NCI-H82 treated with DMSO at 0.1 percent for 48 hours (cell line): ENCODE measurements at regions not wholly inside any gene's neighbourhood (a gene's known extent, or its start where the extent isn't known, plus 50 kb on each side); places are given as distances from the start of the nearest gene placed in this dataset.
A peak's percentile ranks its signal among the peaks of the same experiment; 100 is the strongest.
"Not testable (repeated sequence)": the region's sequence is repeated elsewhere in the genome, so short reads cannot be mapped to it uniquely, and the experiment has no call there.

Experiments used
- DNase-seq: peaks from one replicate; lab custom pipeline; 2025; ENCODE audit not compliant: unreplicated experiment; lab: John Stamatoyannopoulos, UW

GRCh38 chr4:138577826-138578225 lies 335.7 kb upstream of the SLC7A11 start:
- not testable (repeated sequence) for DNase-seq

GRCh38 chr4:138577145-138577544 lies 335.0 kb upstream of the SLC7A11 start:
- DNase-seq, result no peak

DNA sequence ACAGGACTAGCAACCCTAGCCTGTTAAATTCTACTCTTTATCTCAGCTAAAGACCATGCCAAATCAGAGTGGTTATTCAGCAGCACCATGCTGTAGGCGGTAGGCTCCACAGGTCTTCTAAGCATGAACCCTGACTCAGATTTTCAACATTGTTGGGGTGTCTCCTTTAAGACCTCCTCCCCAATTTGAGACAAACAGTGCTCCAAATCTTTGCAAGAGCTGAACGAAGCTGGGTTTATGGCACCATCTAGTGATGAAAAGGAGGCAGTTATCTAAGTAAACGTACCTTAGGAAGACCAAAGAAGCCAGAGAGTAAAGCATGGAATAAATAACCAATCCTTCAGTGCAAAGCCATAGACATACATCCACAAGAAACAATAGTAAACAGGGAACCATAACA lies 334.5 kb upstream of the SLC7A11 start:
- DNase-seq, result peak; percentile 2

DNA sequence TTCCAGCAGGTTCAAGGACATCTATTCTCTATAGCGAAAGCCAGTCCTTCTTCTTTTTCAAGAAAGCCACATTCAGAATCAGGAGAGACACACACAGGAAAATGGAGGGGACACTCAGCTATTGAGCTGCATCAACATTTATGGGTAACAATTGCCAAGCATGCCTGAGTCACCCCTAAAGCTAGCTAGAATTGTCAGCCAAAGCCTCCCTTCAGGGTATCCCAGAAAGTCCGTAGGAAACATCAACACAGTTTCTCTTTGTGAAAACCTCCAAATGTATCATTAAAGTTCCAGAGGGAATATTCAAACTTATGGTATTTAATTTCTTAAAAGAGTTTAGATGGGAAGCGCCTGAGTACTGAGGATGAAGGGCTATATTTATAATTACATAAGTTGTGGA lies 331.1 kb upstream of the SLC7A11 start:
- no peak for DNase-seq

DNA sequence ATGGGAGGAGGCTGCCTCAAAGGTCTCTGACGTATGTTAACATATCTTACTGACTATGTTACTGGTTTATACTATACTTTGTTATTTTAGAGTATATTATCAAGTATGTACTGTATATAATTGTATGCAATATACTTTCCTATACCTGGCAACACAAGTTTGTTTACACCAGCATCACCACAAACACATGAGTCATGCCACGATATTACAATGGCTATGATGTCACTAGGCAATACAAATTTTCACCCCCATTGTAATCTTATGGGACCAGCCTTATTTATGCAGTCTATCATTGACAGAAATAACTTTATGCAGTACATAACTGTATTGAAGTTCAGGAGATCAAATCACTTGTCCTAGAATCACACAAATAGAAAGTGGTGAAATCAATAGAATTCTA lies 329.9 kb upstream of the SLC7A11 start:
- no peak for DNase-seq

- no peak for DNase-seq
These were observed 325.5 kb upstream of the SLC7A11 start for GRCh38 chr4:138567696-138568095.

- no peak for DNase-seq
These were observed 323.4 kb upstream of the SLC7A11 start for GRCh38 chr4:138565576-138565975.

- DNase-seq, result no peak
These were observed 320.4 kb upstream of the SLC7A11 start for GRCh38 chr4:138562544-138562991.

DNA sequence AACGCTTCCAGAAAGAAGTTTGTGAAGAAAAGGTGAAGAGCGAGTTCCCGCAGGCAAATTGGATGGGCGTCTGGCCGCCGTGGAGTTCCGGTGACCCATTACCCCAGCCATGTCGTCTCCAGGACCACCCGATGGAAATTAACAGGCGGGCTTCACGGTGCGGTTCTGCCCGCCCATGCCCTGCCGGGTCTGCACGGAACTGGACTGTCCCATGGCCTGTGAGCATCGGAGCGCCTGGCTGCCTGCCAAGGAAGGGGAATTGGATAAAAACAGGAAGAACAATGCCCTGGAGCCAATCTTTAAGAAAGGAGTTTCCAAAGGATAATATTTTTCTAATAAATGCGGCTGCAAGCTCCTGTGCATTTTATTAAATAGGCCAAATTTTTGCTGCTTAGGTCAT lies 319.8 kb upstream of the SLC7A11 start:
- no peak for DNase-seq

DNA sequence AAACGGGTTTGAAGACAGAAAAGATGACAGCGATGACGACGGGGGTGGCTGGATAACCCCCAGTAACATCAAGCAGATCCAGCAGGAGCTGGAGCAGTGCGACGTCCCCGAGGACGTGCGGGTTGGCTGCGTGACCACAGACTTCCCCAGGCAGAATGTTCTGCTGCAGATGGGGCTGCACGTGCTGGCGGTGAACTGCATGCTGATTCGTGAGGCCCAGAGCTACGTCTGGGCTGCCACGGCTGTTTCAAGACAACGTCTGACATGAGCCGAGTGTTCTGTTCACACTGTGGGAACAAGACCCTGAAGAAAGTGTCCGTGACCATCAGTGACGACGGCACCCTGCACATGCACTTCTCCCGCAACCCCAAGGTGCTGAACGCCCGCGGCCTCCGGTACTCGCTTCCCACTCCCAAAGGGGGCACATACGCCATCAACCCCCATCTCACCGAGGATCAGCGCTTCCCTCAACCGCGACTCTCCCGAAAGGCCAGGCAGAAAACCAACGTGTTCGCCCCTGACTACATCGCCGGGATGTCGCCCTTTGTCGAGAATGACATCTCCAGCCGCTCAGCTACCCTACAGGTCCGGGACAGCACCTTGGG lies 319.2 kb upstream of the SLC7A11 start:
- no peak for DNase-seq

DNA sequence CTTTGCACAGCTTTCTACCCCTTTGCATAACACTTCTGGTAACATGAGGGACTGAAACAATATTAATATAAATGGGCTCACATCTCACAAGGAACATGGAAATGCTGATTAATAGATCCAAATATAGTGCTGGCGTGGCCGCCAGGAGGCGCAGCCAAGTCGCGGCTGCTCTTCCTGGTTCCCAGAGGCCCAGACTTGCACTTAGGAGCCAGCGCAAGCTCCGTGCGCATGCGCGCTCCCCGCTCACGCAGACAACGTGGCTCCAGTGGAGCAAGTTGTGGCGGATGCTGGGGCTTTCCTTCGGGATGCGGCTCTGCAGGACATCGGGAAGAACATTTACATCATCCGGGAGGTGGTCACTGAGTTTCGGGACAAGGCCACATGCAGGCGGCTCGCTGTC lies 318.3 kb upstream of the SLC7A11 start:
- no peak for DNase-seq

DNA sequence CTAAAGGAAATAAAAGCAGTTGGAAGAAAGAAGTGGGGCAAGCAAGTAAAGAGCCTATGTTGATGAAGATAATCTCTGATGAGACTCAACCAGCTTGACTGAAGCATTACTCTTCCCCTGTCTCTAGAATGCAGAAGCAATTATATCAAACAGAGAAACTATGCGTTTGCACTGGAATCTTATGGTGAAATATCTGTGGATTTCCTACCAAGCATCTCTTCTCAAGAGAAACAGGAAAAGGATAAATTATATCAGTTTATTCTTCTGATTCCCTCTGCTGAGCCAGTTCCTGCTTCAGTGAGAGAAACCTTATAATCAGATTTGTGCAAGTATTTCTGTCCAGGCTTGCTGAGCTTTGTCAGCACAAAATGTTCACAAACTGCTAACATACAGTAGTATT lies 316.7 kb upstream of the SLC7A11 start:
- no peak for DNase-seq

DNA sequence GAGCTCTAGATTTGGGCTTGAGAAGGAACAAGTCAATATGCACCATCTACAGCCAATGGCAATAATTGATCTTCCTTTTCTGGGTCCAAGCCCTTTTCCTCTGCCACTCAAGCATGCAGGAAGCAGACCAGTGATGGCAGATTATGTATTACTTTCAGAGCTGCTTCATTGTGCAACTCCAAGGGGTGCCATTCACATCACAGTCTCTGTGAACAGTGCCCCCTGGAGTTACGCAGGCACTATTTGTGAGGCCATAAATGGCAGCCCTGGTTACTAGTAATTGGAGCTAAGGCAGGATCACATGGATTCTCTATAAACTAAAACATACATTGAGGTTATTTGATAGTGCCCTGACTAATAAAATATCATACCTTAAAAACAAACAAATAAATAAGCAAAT lies 313.4 kb upstream of the SLC7A11 start:
- no peak for DNase-seq

DNA sequence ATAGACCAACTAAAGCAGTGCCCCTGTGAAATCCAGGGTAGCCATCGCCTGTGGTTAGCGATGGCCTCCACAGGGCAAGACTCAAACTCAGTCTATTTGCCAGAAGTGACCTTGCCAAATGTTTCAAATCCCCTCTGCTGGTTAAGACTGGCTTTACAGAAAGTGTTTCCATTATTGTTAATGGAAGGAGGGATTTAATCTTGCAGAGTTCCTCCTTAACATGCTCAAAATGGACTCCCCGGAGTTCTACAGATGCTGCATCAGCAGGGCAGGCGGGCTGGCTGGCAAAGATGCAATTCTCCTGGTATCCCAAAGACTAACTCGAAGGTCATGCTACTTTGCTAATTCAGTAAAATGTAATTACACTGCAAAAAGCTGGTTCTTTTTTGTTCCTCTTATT lies 313.0 kb upstream of the SLC7A11 start:
- DNase-seq, result no peak

DNA sequence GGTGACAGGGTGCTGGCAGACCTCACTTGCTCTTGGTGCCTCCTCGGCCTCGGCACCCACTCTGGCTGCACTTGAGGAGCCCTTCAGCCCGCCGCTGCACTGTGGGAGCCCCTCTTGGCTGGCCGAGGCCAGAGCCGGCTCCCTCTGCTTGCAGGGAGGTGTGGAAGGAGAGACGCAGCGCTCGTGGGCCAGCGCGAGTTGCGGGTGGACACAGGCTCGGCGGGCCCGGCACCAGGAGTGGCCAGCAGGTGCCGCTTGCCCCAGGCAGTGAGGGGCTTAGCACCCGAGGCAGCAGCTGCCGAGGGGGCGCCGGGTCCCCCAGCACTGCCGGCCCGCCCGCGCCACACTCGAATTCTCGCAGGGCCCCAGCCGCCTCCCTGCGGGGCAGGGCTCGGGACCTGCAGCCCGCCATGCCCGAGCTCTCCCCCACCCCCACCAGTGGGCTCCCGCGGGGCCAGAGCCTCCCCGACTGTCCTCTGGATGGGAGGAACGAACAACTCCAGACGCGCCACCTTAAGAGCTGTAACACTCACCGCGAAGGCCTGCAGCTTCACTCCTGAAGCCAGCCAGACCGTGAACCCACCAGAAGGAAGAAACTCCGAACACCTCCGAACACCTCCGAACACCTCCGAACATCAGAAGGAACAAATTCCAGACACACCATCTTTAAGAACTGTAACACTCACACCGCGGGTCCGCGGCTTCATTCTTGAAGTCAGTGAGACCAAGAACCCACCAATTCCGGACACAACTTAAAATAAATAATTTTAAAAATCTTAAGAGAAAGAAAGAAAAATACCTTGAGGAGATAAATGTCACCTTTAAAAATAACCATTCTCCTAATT lies 311.1 kb upstream of the SLC7A11 start:
- DNase-seq, result no peak

GRCh38 chr4:138542191-138542776 lies 300.1 kb upstream of the SLC7A11 start:
- DNase-seq, result peak; percentile 69

GRCh38 chr4:138540056-138540800 lies 298.1 kb upstream of the SLC7A11 start:
- no peak for DNase-seq

- DNase-seq, result no peak
These were observed 296.6 kb upstream of the SLC7A11 start for GRCh38 chr4:138538743-138539142.

DNA sequence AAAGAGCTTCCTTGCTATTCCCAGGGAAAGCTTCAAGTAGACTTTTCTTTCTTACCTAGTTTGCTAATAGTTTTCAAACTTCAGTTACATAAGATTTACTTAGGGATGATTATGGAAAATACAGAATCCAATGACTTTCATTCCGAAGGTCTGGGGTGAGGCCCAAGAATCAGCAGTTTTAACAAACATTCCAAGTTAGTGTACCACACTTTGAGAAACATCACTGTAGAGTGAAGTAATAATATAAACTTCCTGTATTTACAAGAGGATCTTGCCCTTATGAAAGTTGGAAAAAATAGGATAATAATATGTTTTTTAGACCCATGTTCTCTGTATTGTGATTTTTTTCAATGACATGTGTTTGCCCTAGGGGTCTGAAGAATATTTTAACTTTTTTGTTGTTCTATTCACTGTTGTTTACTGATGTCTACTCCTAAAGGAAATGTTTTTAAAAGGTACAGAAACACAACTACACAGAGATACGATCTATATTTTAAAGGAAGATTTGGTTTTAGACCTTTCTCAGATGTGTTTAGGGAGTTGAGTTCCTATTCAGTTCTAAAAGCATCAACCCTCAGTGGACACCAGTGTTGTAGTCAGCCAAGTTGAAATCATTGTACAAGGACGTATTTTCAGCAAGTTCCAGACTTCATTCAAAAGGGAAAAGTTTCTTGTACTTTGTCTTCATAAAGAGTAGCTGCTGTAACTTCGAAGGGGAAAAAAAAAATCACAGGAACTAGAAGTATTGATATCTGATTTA lies 295.8 kb upstream of the SLC7A11 start:
- no peak for DNase-seq

- no peak for DNase-seq
These were observed 293.2 kb upstream of the SLC7A11 start for GRCh38 chr4:138535316-138535715.

- DNase-seq, result no peak
These were observed 280.2 kb upstream of the SLC7A11 start for GRCh38 chr4:138522366-138522765.
